ENCODE measurements at regions not wholly inside any gene's neighbourhood (a gene's known extent, or its start where the extent isn't known, plus 50 kb on each side); places are given as distances from the start of the nearest gene placed in this dataset.

- TF ChIP-seq CTCF (IDR thresholded peaks at IDR 0.05; ENCODE audit: control extremely low read depth in 1 of 3, insufficient read depth in 1 of 3, low read depth in 1 of 3, low read length in 3 of 3): peak in 1 of 3 experiments; percentile 21; a peak in 1 of 4 replicates
- no peak for TF ChIP-seq KDM1A (IDR thresholded peaks at IDR 0.05; ENCODE audit: borderline replicate concordance, low read length)
- no peak for TF ChIP-seq NRF1 (IDR thresholded peaks at IDR 0.05; ENCODE audit: low read depth, low read length)
- peak; percentile 49; the same call in 1 of the 2 replicates for TF ChIP-seq USF2 (IDR thresholded peaks at IDR 0.05; ENCODE audit: low read length)
- TF ChIP-seq JUND (IDR thresholded peaks at IDR 0.05; ENCODE audit: low read length): no peak
- no peak for TF ChIP-seq CBX8 (IDR thresholded peaks at IDR 0.05; ENCODE audit: borderline replicate concordance, low read depth, low read length)
- no peak for TF ChIP-seq POU5F1 (IDR thresholded peaks at IDR 0.05; ENCODE audit: low read depth, low read length)
- no peak for TF ChIP-seq RFX5 (IDR thresholded peaks at IDR 0.05; ENCODE audit: borderline replicate concordance, low read depth, low read length)
- TF ChIP-seq TEAD4 (IDR thresholded peaks at IDR 0.05; ENCODE audit: low read depth, low read length): no peak
- no peak for TF ChIP-seq TAF1 (IDR thresholded peaks at IDR 0.05; ENCODE audit: low read depth, low read length)
- no peak for TF ChIP-seq SIRT6 (IDR thresholded peaks at IDR 0.05; ENCODE audit: low read length)
- TF ChIP-seq CTBP2 (IDR thresholded peaks at IDR 0.05; ENCODE audit: borderline replicate concordance, insufficient read depth, insufficient read length, low read length): no peak
Measured at GRCh38 chr9:129437626-129438323, 183.1 kb downstream of the C9orf50 start (continued).
